GM12878 (cell line): ENCODE measurements at regions not wholly inside any gene's neighbourhood (a gene's known extent, or its start where the extent isn't known, plus 50 kb on each side); places are given as distances from the start of the nearest gene placed in this dataset.

Experiments
- ATAC-seq: fragments of 200-7000 bp; cut with Tn5 transposase; 3 replicates; pipeline ENCODE4 v1.9.1; 2020; ENCODE audit warnings: mild to moderate bottlenecking, moderate library complexity
- BruUV-seq: library from RNA; stranded (reverse); fragments of 400-500 nt; replicated peaks from 2 replicates; lab custom pipeline; 2021; lab: Mats Ljungman, UMichigan
- CTCF ChIA-PET: fragments of 300-600 bp; sonication (Branson Sonifier 250); formaldehyde crosslinking; extraction: SDS; loops from one replicate; lab custom pipeline; 2021; ENCODE audit warnings: inconsistent platforms; lab: Yijun Ruan, JAX
- POLR2A ChIA-PET: fragments of 350-600 bp; formaldehyde crosslinking; extraction: SDS; loops from one replicate; lab custom pipeline; 2021; ENCODE audit warnings: inconsistent platforms; lab: Charles Lee
- RAD21 ChIA-PET: fragments of 300-600 bp; sonication (Branson Sonifier 250); formaldehyde crosslinking; loops from one replicate; lab custom pipeline; 2023; ENCODE audit warnings: antibody characterized with exemption; ENCODE audit not compliant: unreplicated experiment; lab: Charles Lee
- SMC1A ChIA-PET: fragments of 300-600 bp; sonication (Branson Sonifier 250); formaldehyde crosslinking; loops from one replicate; lab custom pipeline; 2023; ENCODE audit not compliant: unreplicated experiment, uncharacterized antibody; lab: Charles Lee
- DNase-seq: peaks from one replicate; pipeline ENCODE4 v3.0.0-alpha.2; 2011; ENCODE audit warnings: low read depth, low spot score
- FAIRE-seq: peaks from 3 replicates; lab custom pipeline; 2011; peaks lifted over from hg19 to GRCh38; lab: Jason Lieb, UNC
- H2AFZ ChIP-seq: 2 replicates; pipeline ENCODE4 v1.6.0; 2011; ENCODE audit warnings: low read depth, low read length, control low read depth; ENCODE audit not compliant: control insufficient read depth
- H3K27ac ChIP-seq: 2 replicates; pipeline ENCODE4 v1.5.1; 2011; ENCODE audit warnings: control low read depth; ENCODE audit not compliant: control insufficient read depth, insufficient read depth
- H3K27me3 ChIP-seq, 2 experiments: replicated peaks in 1 of 2; 2 replicates each; pipeline versions ENCODE4 v1.6.0 to v1.6.1; 2011; ENCODE audit warnings: low read length in 1 of 2; ENCODE audit not compliant: control insufficient read depth in 2 of 2, insufficient read depth in 2 of 2
- H3K36me3 ChIP-seq, 2 experiments: 2 replicates each; pipeline ENCODE4 v1.5.1; 2011; ENCODE audit warnings: low read length in 1 of 2; ENCODE audit not compliant: control insufficient read depth in 2 of 2, insufficient read depth in 2 of 2
- H3K4me1 ChIP-seq: 2 replicates; pipeline ENCODE4 v1.6.1; 2011; ENCODE audit warnings: mild to moderate bottlenecking, low read length, moderate library complexity, mixed read lengths; ENCODE audit not compliant: control insufficient read depth, insufficient read depth
- H3K4me2 ChIP-seq: 2 replicates; pipeline ENCODE4 v1.6.0; 2011; ENCODE audit warnings: control low read depth; ENCODE audit not compliant: control insufficient read depth, insufficient read depth
- H3K4me3 ChIP-seq: fragments of 200-600 bp; sonication (generic); 2 replicates; pipeline ENCODE4 v1.5.1; 2016
- H3K79me2 ChIP-seq: 2 replicates; pipeline ENCODE4 v1.6.0; 2011; ENCODE audit warnings: low read length; ENCODE audit not compliant: control insufficient read depth, insufficient read depth
- H3K9ac ChIP-seq: 2 replicates; pipeline ENCODE4 v1.8.0; 2011; ENCODE audit warnings: low read length, control low read depth, mixed read lengths; ENCODE audit not compliant: control insufficient read depth, insufficient read depth
- H3K9me3 ChIP-seq: replicated peaks from 3 replicates; pipeline ENCODE4 v1.5.1; 2011; ENCODE audit warnings: mild to moderate bottlenecking, low read length; ENCODE audit not compliant: control insufficient read depth, insufficient read depth
- H4K20me1 ChIP-seq: 2 replicates; pipeline ENCODE4 v1.6.0; 2011; ENCODE audit not compliant: control insufficient read depth, insufficient read depth
- EGR1 ChIP-seq, 2 experiments: IDR thresholded peaks; 1 replicate in 1 of 2; 2 replicates in 1 of 2; pipeline ENCODE4 v1.6.1; 2011 to 2012; ENCODE audit warnings: low read depth in 2 of 2, low read length in 2 of 2, borderline replicate concordance in 1 of 2, mild to moderate bottlenecking in 1 of 2, moderate library complexity in 1 of 2
- ETV6 ChIP-seq, 2 experiments: fragments of 450-650 bp in 1 of 2; IDR thresholded peaks in 1 of 2; conservative IDR thresholded peaks in 1 of 2; 2 replicates each; pipeline ENCODE4 v1.6.1; 2014; ENCODE audit warnings: antibody characterized with exemption in 1 of 2, borderline replicate concordance in 1 of 2, low read depth in 1 of 2, mild to moderate bottlenecking in 1 of 2, moderate library complexity in 1 of 2
- FOS ChIP-seq: IDR thresholded peaks from 3 replicates; pipeline ENCODE4 v1.6.1; 2011; ENCODE audit warnings: borderline replicate concordance; ENCODE audit not compliant: insufficient read length; ENCODE audit errors: extremely low read depth
- IKZF2 ChIP-seq, 2 experiments: fragments of 450-650 bp; IDR thresholded peaks; 2 replicates each; pipeline ENCODE4 v1.6.1; 2017; ENCODE audit warnings: mild to moderate bottlenecking in 2 of 2, moderate library complexity in 2 of 2
- KDM1A ChIP-seq: fragments of 200-600 bp; sonication (generic); IDR thresholded peaks from 2 replicates; pipeline ENCODE4 v1.6.1; 2016; ENCODE audit warnings: borderline replicate concordance
- MXI1 ChIP-seq: fragments of 150-350 bp; IDR thresholded peaks from 2 replicates; pipeline ENCODE4 v1.6.1; 2011; ENCODE audit warnings: low read depth, mild to moderate bottlenecking, inconsistent platforms, low read length, improper control_type of control experiment
- MYC ChIP-seq: IDR thresholded peaks from 2 replicates; pipeline ENCODE4 v1.6.1; 2011; ENCODE audit warnings: mild to moderate bottlenecking, low read length, moderate library complexity, inconsistent platforms; ENCODE audit not compliant: insufficient read depth, insufficient replicate concordance, insufficient read length, severe bottlenecking
- PAX8 ChIP-seq: fragments of 450-650 bp; IDR thresholded peaks from 2 replicates; pipeline ENCODE4 v1.6.1; 2017; ENCODE audit warnings: mild to moderate bottlenecking, moderate library complexity
- RBBP5 ChIP-seq: fragments of 200-600 bp; sonication (generic); conservative IDR thresholded peaks from 2 replicates; pipeline ENCODE4 v1.6.1; 2016
- SREBF1 ChIP-seq: IDR thresholded peaks from 2 replicates; pipeline ENCODE4 v1.6.1; 2012; ENCODE audit warnings: mild to moderate bottlenecking, low read length
- ZNF24 ChIP-seq: fragments of 450-650 bp; IDR thresholded peaks from 2 replicates; pipeline ENCODE4 v1.6.1; 2017; ENCODE audit warnings: antibody characterized with exemption, mild to moderate bottlenecking
- ZNF274 ChIP-seq: IDR thresholded peaks from one replicate; pipeline ENCODE4 v1.8.0; 2011; ENCODE audit not compliant: insufficient read length, insufficient read depth
- WGBS: methylation state at CpG from one replicate; pipeline ENCODE4 v1.1.6; 2016; ENCODE audit warnings: low lambda C conversion rate; ENCODE audit not compliant: insufficient replicate concordance, insufficient coverage; ENCODE audit errors: missing lambda C conversion rate; 5-methylcytosine and 5-hydroxymethylcytosine counted together
- in situ Hi-C: fragments of 300-500 bp; cut with MboI; formaldehyde crosslinking; loops from 9 replicates; pipeline ENCODE4 v1.14.3; 2018; ENCODE audit warnings: mixed read lengths
- intact Hi-C: fragments of 100-400 bp; cut with micrococcal nuclease; formaldehyde crosslinking; loops from one replicate; pipeline ENCODE4 v1.14.2; 2022; ENCODE audit not compliant: unreplicated experiment
- TF ChIP-seq, protein P1 (sequence below): fragments of 450-650 bp; IDR thresholded peaks from 2 replicates; pipeline ENCODE4 v1.6.1; 2017; ENCODE audit warnings: mild to moderate bottlenecking, moderate library complexity
- TF ChIP-seq, protein P2 (sequence below): IDR thresholded peaks from 2 replicates; pipeline ENCODE4 v1.6.1; 2012; ENCODE audit warnings: low read depth, low read length, improper control_type of control experiment

DNA sequence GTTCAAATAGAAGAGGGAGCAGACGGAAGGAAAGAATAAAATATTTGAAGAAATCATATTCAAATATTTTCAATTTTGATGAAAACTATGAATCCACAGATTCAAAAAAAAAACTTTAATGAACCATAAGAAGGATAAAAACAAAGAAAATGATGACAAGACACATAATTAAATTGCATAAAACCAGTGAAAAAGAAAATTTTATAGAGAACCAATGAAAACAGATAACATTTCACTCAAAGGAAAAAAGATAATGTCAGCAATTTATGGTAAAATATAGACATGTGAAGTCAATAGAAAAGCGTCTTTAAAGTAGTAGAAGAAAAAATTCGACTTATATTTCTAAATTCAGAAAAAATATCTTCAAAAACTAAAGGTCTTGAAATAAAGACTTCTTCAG, 546.5 kb upstream of the ATXN7L3B start:
- ATAC-seq, result no peak
- no peaks in the 10 kb centered on the region for H3K27me3 ChIP-seq
- SMC1A ChIA-PET, result no interaction called here

More for the DNA sequence above, 546.5 kb upstream of the ATXN7L3B start:
- H3K79me2 ChIP-seq, result no peaks in the 10 kb centered on the region
- no peaks in the 10 kb centered on the region for H3K4me1 ChIP-seq
- no peak overlapping the region for H3K4me3 ChIP-seq
- H2AFZ ChIP-seq, result no peak overlapping the region
- H3K9ac ChIP-seq, result no peak overlapping the region
- RAD21 ChIA-PET, result no interaction called here
- H3K36me3 ChIP-seq, result no peaks in the 10 kb centered on the region
- no TSS peak for BruUV-seq
- 0% methylated on average over 3 of the region's 3 CpGs for WGBS
- no peak overlapping the region for H3K27ac ChIP-seq
- CTCF ChIA-PET, result no interaction called here
- no peak for TF ChIP-seq ZNF24
- no peak for TF ChIP-seq MYC
- TF ChIP-seq, protein P1, sequence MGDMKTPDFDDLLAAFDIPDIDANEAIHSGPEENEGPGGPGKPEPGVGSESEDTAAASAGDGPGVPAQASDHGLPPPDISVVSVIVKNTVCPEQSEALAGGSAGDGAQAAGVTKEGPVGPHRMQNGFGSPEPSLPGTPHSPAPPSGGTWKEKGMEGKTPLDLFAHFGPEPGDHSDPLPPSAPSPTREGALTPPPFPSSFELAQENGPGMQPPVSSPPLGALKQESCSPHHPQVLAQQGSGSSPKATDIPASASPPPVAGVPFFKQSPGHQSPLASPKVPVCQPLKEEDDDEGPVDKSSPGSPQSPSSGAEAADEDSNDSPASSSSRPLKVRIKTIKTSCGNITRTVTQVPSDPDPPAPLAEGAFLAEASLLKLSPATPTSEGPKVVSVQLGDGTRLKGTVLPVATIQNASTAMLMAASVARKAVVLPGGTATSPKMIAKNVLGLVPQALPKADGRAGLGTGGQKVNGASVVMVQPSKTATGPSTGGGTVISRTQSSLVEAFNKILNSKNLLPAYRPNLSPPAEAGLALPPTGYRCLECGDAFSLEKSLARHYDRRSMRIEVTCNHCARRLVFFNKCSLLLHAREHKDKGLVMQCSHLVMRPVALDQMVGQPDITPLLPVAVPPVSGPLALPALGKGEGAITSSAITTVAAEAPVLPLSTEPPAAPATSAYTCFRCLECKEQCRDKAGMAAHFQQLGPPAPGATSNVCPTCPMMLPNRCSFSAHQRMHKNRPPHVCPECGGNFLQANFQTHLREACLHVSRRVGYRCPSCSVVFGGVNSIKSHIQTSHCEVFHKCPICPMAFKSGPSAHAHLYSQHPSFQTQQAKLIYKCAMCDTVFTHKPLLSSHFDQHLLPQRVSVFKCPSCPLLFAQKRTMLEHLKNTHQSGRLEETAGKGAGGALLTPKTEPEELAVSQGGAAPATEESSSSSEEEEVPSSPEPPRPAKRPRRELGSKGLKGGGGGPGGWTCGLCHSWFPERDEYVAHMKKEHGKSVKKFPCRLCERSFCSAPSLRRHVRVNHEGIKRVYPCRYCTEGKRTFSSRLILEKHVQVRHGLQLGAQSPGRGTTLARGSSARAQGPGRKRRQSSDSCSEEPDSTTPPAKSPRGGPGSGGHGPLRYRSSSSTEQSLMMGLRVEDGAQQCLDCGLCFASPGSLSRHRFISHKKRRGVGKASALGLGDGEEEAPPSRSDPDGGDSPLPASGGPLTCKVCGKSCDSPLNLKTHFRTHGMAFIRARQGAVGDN, result no peak
- no peak for TF ChIP-seq ETV6 (conservative IDR thresholded peaks at IDR 0.05 in 1 of 2, IDR thresholded peaks at IDR 0.05 in 1 of 2; ENCODE audit: borderline replicate concordance in 1 of 2, low read depth in 1 of 2)
- no peak for TF ChIP-seq FOS
- no peak for TF ChIP-seq EGR1 (IDR thresholded peaks at IDR 0.05; ENCODE audit: borderline replicate concordance in 1 of 2, low read depth in 2 of 2, low read length in 2 of 2)
- TF ChIP-seq, protein P2, sequence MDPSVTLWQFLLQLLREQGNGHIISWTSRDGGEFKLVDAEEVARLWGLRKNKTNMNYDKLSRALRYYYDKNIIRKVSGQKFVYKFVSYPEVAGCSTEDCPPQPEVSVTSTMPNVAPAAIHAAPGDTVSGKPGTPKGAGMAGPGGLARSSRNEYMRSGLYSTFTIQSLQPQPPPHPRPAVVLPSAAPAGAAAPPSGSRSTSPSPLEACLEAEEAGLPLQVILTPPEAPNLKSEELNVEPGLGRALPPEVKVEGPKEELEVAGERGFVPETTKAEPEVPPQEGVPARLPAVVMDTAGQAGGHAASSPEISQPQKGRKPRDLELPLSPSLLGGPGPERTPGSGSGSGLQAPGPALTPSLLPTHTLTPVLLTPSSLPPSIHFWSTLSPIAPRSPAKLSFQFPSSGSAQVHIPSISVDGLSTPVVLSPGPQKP, result no peak
- no peak for TF ChIP-seq SREBF1
- no peak for TF ChIP-seq IKZF2 (IDR thresholded peaks at IDR 0.05)
- no peak for TF ChIP-seq RBBP5
- TF ChIP-seq MXI1, result no peak
- no peak for TF ChIP-seq PAX8
- no peak for TF ChIP-seq ZNF274
- TF ChIP-seq KDM1A, result no peak
- H3K4me2 ChIP-seq, result no peak overlapping the region
- in situ Hi-C loops, result no loop called here
- H4K20me1 ChIP-seq, result no peaks in the 10 kb centered on the region
- no peak for DNase-seq
- FAIRE-seq, result no peak
- H3K9me3 ChIP-seq, result no peaks in the 10 kb centered on the region
- POLR2A ChIA-PET, result no interaction called here
- intact Hi-C loops, result no loop called here
